ENCODE measurements at regions not wholly inside any gene's neighbourhood (a gene's known extent, or its start where the extent isn't known, plus 50 kb on each side); places are given as distances from the start of the nearest gene placed in this dataset.

DNA sequence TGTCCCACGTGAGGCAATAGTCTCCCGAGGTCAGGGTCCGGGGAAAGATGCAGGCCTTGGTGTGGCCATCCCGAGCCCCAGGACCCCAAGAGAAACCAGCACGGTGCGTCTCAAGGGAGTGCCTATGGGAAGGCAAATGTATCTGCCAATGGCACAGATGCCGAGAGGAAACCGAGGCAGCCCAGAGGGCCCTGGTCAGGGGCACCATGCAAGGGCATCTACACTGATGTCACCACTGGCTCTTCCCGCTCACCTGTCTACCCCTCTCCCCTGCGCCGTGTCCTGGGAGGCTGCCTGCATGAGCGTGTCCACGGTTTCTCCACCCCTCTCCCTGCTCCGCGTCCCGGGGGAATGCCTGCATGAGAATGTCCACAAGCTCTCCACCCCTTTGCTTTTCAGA is 1318.8 kb downstream of the TBC1D22A start:
- intact Hi-C loops (cut with DNase I) = no loop called here
- DNase-seq = no peak
- Histone ChIP-seq H3K36me3 (replicated peaks in 1 of 2) (no peaks in the 10 kb centered on the region), H3K9me3 (replicated peaks in 1 of 3) (no peaks in the 10 kb centered on the region), H3K27ac (no peak overlapping the region), H3K4me1 (replicated peaks in 1 of 2) (no peaks in the 10 kb centered on the region), H3K27me3 (no peaks in the 10 kb centered on the region), H3K4me3 (no peak overlapping the region)
- 71 to 90% (median 82%) methylated on average over 14 to 16 of the region's 16 CpGs for WGBS, 4 donors
- no peak for TF ChIP-seq POLR2A (IDR thresholded peaks at IDR 0.05)
- TF ChIP-seq, protein P1, sequence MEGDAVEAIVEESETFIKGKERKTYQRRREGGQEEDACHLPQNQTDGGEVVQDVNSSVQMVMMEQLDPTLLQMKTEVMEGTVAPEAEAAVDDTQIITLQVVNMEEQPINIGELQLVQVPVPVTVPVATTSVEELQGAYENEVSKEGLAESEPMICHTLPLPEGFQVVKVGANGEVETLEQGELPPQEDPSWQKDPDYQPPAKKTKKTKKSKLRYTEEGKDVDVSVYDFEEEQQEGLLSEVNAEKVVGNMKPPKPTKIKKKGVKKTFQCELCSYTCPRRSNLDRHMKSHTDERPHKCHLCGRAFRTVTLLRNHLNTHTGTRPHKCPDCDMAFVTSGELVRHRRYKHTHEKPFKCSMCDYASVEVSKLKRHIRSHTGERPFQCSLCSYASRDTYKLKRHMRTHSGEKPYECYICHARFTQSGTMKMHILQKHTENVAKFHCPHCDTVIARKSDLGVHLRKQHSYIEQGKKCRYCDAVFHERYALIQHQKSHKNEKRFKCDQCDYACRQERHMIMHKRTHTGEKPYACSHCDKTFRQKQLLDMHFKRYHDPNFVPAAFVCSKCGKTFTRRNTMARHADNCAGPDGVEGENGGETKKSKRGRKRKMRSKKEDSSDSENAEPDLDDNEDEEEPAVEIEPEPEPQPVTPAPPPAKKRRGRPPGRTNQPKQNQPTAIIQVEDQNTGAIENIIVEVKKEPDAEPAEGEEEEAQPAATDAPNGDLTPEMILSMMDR (IDR thresholded peaks at IDR 0.05) = no peak

DNA sequence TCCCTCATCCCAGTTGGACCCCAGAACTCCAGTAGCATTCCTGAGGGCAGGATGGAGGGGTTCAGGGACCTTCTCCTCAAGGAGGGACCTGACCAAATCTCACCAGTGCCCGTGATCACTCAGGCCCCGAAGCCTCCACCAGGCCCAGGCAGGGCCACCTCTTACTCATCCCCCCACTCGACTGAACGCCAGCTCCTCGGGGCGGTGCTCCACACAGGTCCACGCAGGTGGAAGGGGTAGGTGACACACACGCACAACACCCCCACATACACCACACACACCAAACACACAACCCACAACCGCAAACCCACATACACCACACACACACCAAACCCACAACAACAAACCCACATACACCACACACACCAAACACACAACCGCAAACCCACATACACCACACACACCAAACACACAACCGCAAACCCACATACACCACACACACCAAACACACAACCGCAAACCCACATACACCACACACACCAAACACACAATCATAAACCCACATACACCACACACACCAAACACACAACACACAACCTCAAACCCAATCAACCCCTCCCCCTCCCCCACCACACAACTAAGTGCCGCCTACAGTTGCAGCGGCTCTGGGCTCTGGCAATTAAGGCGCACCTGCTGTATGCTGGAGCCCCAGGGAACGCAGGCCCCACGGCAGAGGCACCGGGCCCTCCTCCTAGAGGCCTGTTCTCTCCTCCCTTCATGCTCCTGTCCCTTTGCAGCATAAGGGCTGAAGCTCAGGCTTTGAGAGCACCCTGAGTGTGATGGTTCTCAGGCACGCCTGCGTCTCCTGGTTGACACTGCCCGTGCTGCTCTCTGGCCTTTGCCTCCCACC is 1318.1 kb downstream of the TBC1D22A start:
- Histone ChIP-seq H3K4me3 (no peak overlapping the region), H3K36me3 (replicated peaks in 1 of 2) (no peaks in the 10 kb centered on the region), H3K9me3 (replicated peaks in 1 of 3) (no peaks in the 10 kb centered on the region), H3K27ac (no peak overlapping the region), H3K4me1 (replicated peaks in 1 of 2) (no peaks in the 10 kb centered on the region), H3K27me3 (no peaks in the 10 kb centered on the region)
- WGBS, 4 donors = 89 to 95% (median 91%) methylated on average over 17 to 21 of the region's 21 CpGs
- no peak for TF ChIP-seq POLR2A (IDR thresholded peaks at IDR 0.05)
- TF ChIP-seq, protein P1 (IDR thresholded peaks at IDR 0.05) = no peak
- intact Hi-C loops (cut with DNase I) = no loop called here
- no peak for DNase-seq

DNA sequence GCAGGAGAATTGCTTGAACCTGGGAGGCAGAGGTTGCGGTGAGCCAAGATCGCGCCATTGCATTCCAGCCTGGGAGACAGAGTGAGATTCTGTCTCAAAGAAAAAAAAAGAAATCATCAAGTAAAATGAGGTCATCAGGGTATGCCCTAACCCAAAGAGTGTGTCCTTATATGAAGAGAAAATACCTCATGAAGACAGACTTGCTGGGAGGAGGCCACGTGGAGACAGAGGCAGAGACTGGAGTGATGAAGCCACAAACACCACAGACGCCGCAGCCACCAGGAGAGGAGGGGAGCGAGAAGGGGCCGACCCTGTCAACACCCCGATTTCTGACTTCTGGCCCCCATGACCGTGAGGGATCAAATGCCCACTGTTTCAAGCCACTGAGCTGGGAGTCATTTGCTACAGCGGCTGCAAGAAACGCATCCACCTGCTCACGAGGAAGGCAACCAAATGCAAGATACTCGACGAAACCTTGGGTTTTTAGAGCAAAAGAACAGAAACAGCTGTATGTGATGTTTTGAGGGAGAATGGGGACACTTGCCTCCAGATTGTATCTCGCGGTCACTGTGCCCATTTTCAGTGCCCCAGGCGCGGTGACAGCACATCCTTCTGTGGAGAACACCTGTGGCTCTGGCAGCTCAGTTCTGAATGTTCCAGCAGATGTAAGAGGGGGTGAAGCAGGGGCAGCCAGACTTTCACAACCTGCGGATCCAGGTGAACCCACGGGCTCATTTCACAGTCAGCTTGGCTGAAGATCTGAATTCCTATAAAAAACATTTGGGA is 1317.2 kb downstream of the TBC1D22A start:
- no peak overlapping the region for H3K4me3 ChIP-seq
- DNase-seq = no peak
- no peaks in the 10 kb centered on the region for H3K36me3 ChIP-seq (replicated peaks in 1 of 2)
- H3K9me3 ChIP-seq (replicated peaks in 1 of 3) = no peaks in the 10 kb centered on the region
- no peaks in the 10 kb centered on the region for H3K27me3 ChIP-seq
- intact Hi-C loops (cut with DNase I) = no loop called here
- H3K4me1 ChIP-seq (replicated peaks in 1 of 2) = no peaks in the 10 kb centered on the region
- H3K27ac ChIP-seq = no peak overlapping the region
- 80 to 88% (median 84%) methylated on average over 21 of the region's 21 CpGs for WGBS, 4 donors
- TF ChIP-seq POLR2A (IDR thresholded peaks at IDR 0.05) = no peak
- TF ChIP-seq, protein P1 (IDR thresholded peaks at IDR 0.05) = no peak

DNA sequence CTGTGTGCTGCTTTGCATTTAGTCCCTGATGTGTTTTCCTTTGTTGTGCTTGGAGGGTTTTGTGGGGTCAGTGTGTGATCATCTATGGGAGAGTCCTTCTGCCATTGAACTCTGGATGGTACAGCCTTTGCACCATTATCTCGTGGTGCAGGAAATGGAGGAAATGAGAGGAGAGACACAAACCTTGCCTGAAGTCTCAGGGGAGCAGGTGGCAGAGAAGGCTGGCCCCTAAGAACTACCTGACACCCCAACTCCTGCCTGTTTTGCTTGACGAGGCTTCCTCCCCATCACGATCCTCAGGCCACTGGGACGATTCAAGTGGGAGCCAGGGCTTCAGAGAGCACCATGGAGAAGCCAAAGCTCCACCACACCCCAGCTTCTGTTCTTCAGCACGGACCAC is 1316.4 kb downstream of the TBC1D22A start:
- no peak for TF ChIP-seq POLR2A (IDR thresholded peaks at IDR 0.05)
- TF ChIP-seq, protein P1 (IDR thresholded peaks at IDR 0.05) = no peak

More for the DNA sequence above, 1316.4 kb downstream of the TBC1D22A start:
- no peak for DNase-seq
- 71 to 83% (median 77%) methylated on average over 4 to 5 of the region's 5 CpGs for WGBS, 4 donors
- Histone ChIP-seq H3K36me3 (replicated peaks in 1 of 2) (no peaks in the 10 kb centered on the region), H3K4me3 (no peak overlapping the region), H3K27me3 (no peaks in the 10 kb centered on the region), H3K9me3 (replicated peaks in 1 of 3) (no peaks in the 10 kb centered on the region), H3K4me1 (replicated peaks in 1 of 2) (no peaks in the 10 kb centered on the region), H3K27ac (no peak overlapping the region)
- intact Hi-C loops (cut with DNase I) = no loop called here

All from adrenal gland (tissue), 9 donors.